BLaER1 treated with 17β-estradiol and CSF1 and Interleukin-3, amounts not matched to agents 10 nM and 100 nM (cell line): ENCODE measurements at regions not wholly inside any gene's neighbourhood (a gene's known extent, or its start where the extent isn't known, plus 50 kb on each side); places are given as distances from the start of the nearest gene placed in this dataset.

Experiments
- H3K27ac ChIP-seq, 11 experiments: shearing (Covaris generic); formaldehyde crosslinking; 2 replicates each; pipeline ENCODE4 v1.8.1; 2022
- H3K27me3 ChIP-seq, 11 experiments: shearing (Covaris generic); formaldehyde crosslinking; 2 replicates each; pipeline ENCODE4 v1.8.1; 2022
- H3K36me3 ChIP-seq, 11 experiments: shearing (Covaris generic); formaldehyde crosslinking; 2 replicates each; pipeline ENCODE4 v1.8.1; 2022
- H3K4me1 ChIP-seq, 10 experiments: shearing (Covaris generic); formaldehyde crosslinking; 2 replicates each; pipeline ENCODE4 v1.8.1; 2022
- H3K4me2 ChIP-seq, 11 experiments: shearing (Covaris generic); formaldehyde crosslinking; 2 replicates each; pipeline ENCODE4 v1.8.1; 2022
- H3K4me3 ChIP-seq, 10 experiments: shearing (Covaris generic); formaldehyde crosslinking; 2 replicates each; pipeline ENCODE4 v1.8.1; 2022
- H3K9ac ChIP-seq, 11 experiments: shearing (Covaris generic); formaldehyde crosslinking; 2 replicates each; pipeline ENCODE4 v1.8.1; 2022
- H3K9me3 ChIP-seq, 11 experiments: shearing (Covaris generic); formaldehyde crosslinking; replicated peaks in 1 of 11; 2 replicates each; pipeline ENCODE4 v1.8.1; 2022
- H4K20me1 ChIP-seq, 11 experiments: shearing (Covaris generic); formaldehyde crosslinking; 2 replicates each; pipeline ENCODE4 v1.8.1; 2022
- Cebpa-rat ChIP-seq, 11 experiments: shearing (Covaris generic); IDR thresholded peaks; 2 replicates each; pipeline ENCODE4 v1.8.1; 2022

- H4K20me1 ChIP-seq, result no peaks in the 10 kb centered on the region; a peak in 1 of 22 replicates
- no peak overlapping the region for H3K27ac ChIP-seq
- no peaks in the 10 kb centered on the region for H3K36me3 ChIP-seq
- H3K4me2 ChIP-seq, result no peak overlapping the region
- no peaks in the 10 kb centered on the region for H3K9me3 ChIP-seq
- H3K9ac ChIP-seq, result no peak overlapping the region
- H3K4me3 ChIP-seq, result no peak overlapping the region
- no peaks in the 10 kb centered on the region for H3K27me3 ChIP-seq
- H3K4me1 ChIP-seq, result no peaks in the 10 kb centered on the region
- no peak for TF ChIP-seq Cebpa-rat (IDR thresholded peaks at IDR 0.05)
These were observed 534.3 kb upstream of the ST8SIA4 start for GRCh38 chr5:101437351-101437750.

- H3K27me3 ChIP-seq, result no peaks in the 10 kb centered on the region
- peaks cover 0 to 4% (median 0%) of the 10 kb centered on the region in 11 experiments; a peak in 4 of 22 replicates for H3K9me3 ChIP-seq
- no peak overlapping the region for H3K4me3 ChIP-seq
- no peaks in the 10 kb centered on the region for H3K36me3 ChIP-seq
- no peak overlapping the region for H3K4me2 ChIP-seq
- H3K27ac ChIP-seq, result no peak overlapping the region
- no peak overlapping the region for H3K9ac ChIP-seq
- TF ChIP-seq Cebpa-rat (IDR thresholded peaks at IDR 0.05), result no peak
- no peaks in the 10 kb centered on the region for H3K4me1 ChIP-seq
- H4K20me1 ChIP-seq, result no peaks in the 10 kb centered on the region; a peak in 1 of 22 replicates
These were observed 532.7 kb upstream of the ST8SIA4 start for GRCh38 chr5:101435768-101436167.

- H3K27ac ChIP-seq, result no peak overlapping the region
- no peaks in the 10 kb centered on the region for H3K27me3 ChIP-seq
- H3K36me3 ChIP-seq, result no peaks in the 10 kb centered on the region
- H3K4me3 ChIP-seq, result no peak overlapping the region
- H4K20me1 ChIP-seq, result no peaks in the 10 kb centered on the region
- no peak for TF ChIP-seq Cebpa-rat (IDR thresholded peaks at IDR 0.05)
- no peak overlapping the region for H3K4me2 ChIP-seq
- H3K9ac ChIP-seq, result no peak overlapping the region
- H3K9me3 ChIP-seq, result peaks cover 0 to 8% (median 0%) of the 10 kb centered on the region in 11 experiments; a peak in 5 of 22 replicates
- H3K4me1 ChIP-seq, result no peaks in the 10 kb centered on the region
These were observed 528.1 kb upstream of the ST8SIA4 start for GRCh38 chr5:101431201-101431600.

GRCh38 chr5:101430551-101430950 is 527.5 kb upstream of the ST8SIA4 start:
- Histone ChIP-seq H4K20me1 (no peaks in the 10 kb centered on the region), H3K4me1 (peaks cover 0 to 2% (median 0%) of the 10 kb centered on the region in 10 experiments; a peak in 1 of 20 replicates), H3K36me3 (no peaks in the 10 kb centered on the region), H3K4me3 (no peak overlapping the region), H3K4me2 (no peak overlapping the region), H3K27ac (no peak overlapping the region), H3K9me3 (peaks cover 0 to 8% (median 0%) of the 10 kb centered on the region in 11 experiments; a peak in 5 of 22 replicates), H3K9ac (no peak overlapping the region), H3K27me3 (no peaks in the 10 kb centered on the region)
- TF ChIP-seq Cebpa-rat (IDR thresholded peaks at IDR 0.05), result no peak

GRCh38 chr5:101429241-101429640 is 526.2 kb upstream of the ST8SIA4 start:
- TF ChIP-seq Cebpa-rat (IDR thresholded peaks at IDR 0.05), result no peak
- Histone ChIP-seq H3K27ac (no peak overlapping the region), H3K4me1 (peaks cover 0 to 12% (median 0%) of the 10 kb centered on the region in 10 experiments; a peak in 2 of 20 replicates), H3K36me3 (no peaks in the 10 kb centered on the region), H3K27me3 (no peaks in the 10 kb centered on the region), H3K4me2 (no peak overlapping the region), H3K9me3 (peaks cover 0 to 8% (median 0%) of the 10 kb centered on the region in 11 experiments; a peak in 5 of 22 replicates), H4K20me1 (no peaks in the 10 kb centered on the region), H3K9ac (no peak overlapping the region), H3K4me3 (no peak overlapping the region)

GRCh38 chr5:101425339-101425859 is 522.3 kb upstream of the ST8SIA4 start:
- Histone ChIP-seq H3K4me2 (no peak overlapping the region), H3K4me3 (no peak overlapping the region), H3K9ac (no peak overlapping the region), H3K4me1 (peaks cover 0 to 12% (median 0%) of the 10 kb centered on the region in 10 experiments; a peak in 2 of 20 replicates), H3K27ac (no peak overlapping the region), H3K36me3 (no peaks in the 10 kb centered on the region), H3K27me3 (no peaks in the 10 kb centered on the region), H4K20me1 (no peaks in the 10 kb centered on the region), H3K9me3 (peaks cover 0 to under 1% (median 0%) of the 10 kb centered on the region in 11 experiments; a peak in 1 of 22 replicates)
- TF ChIP-seq Cebpa-rat (IDR thresholded peaks at IDR 0.05), result no peak

GRCh38 chr5:101424530-101425175 is 521.6 kb upstream of the ST8SIA4 start:
- Histone ChIP-seq H3K4me3 (no peak overlapping the region), H3K9ac (no peak overlapping the region), H4K20me1 (no peaks in the 10 kb centered on the region), H3K4me2 (peak overlapping the region in 1 of 11 experiments; percentile 26; a peak in 1 of 22 replicates), H3K27me3 (no peaks in the 10 kb centered on the region), H3K27ac (no peak overlapping the region), H3K36me3 (no peaks in the 10 kb centered on the region), H3K9me3 (no peaks in the 10 kb centered on the region), H3K4me1 (peaks cover 0 to 12% (median 0%) of the 10 kb centered on the region in 10 experiments; a peak in 2 of 20 replicates)
- TF ChIP-seq Cebpa-rat (IDR thresholded peaks at IDR 0.05), result no peak

- Histone ChIP-seq H3K9ac (no peak overlapping the region), H4K20me1 (no peaks in the 10 kb centered on the region), H3K9me3 (no peaks in the 10 kb centered on the region), H3K4me2 (no peak overlapping the region), H3K36me3 (no peaks in the 10 kb centered on the region), H3K27me3 (no peaks in the 10 kb centered on the region), H3K27ac (0 out of 22 replicates have a peak overlapping the region, but pooled peaks of 1 of the 11 experiments have one; percentile 35), H3K4me1 (no peaks in the 10 kb centered on the region), H3K4me3 (no peak overlapping the region)
- no peak for TF ChIP-seq Cebpa-rat (IDR thresholded peaks at IDR 0.05)
These were observed 515.6 kb upstream of the ST8SIA4 start for GRCh38 chr5:101418713-101419118.

- Histone ChIP-seq H3K36me3 (no peaks in the 10 kb centered on the region), H3K4me1 (no peaks in the 10 kb centered on the region), H3K4me3 (no peak overlapping the region), H3K9ac (no peak overlapping the region), H3K27ac (no peak overlapping the region), H4K20me1 (no peaks in the 10 kb centered on the region), H3K9me3 (no peaks in the 10 kb centered on the region), H3K4me2 (no peak overlapping the region), H3K27me3 (no peaks in the 10 kb centered on the region)
- TF ChIP-seq Cebpa-rat (IDR thresholded peaks at IDR 0.05), result no peak
These were observed 501.4 kb upstream of the ST8SIA4 start for GRCh38 chr5:101404531-101404930.
